ENCODE measurements at regions not wholly inside any gene's neighbourhood (a gene's known extent, or its start where the extent isn't known, plus 50 kb on each side); places are given as distances from the start of the nearest gene placed in this dataset.

- H3K4me1 ChIP-seq (ENCODE audit: control insufficient read depth, insufficient read depth, low read length), result no peaks in the 10 kb centered on the region
- Mint-ChIP-seq H3K4me1 (no peaks in the 10 kb centered on the region), H3K27me3 (ENCODE audit: low read depth in 2 of 2) (peaks cover 9 to 26% of the 10 kb centered on the region in 2 donors), H3K36me3 (no peaks in the 10 kb centered on the region), H3K9me3 (peaks cover 0 to 2% of the 10 kb centered on the region in 2 donors), H3K4me3 (no peak overlapping the region), H3K27ac (no peak overlapping the region)
- WGBS (ENCODE audit: insufficient coverage), result 92% methylated on average over 4 of the region's 5 CpGs
- ATAC-seq (no peak), DNase-seq (no peak)
- H3K27me3 ChIP-seq (ENCODE audit: control insufficient read depth, insufficient read depth, low read length), result no peaks in the 10 kb centered on the region
- H3K27ac ChIP-seq (ENCODE audit: low read length), result no peak overlapping the region
- H3K4me3 ChIP-seq (ENCODE audit: low read length), result no peak overlapping the region
- no peaks in the 10 kb centered on the region for H3K36me3 ChIP-seq (ENCODE audit: control insufficient read depth, insufficient read depth, low read length)
- no peaks in the 10 kb centered on the region for H3K9me3 ChIP-seq (ENCODE audit: control insufficient read depth, insufficient read depth, low read length)
- TF ChIP-seq CTCF (IDR thresholded peaks at IDR 0.05), result no peak
- intact Hi-C loops (cut with micrococcal nuclease), result no loop called here
Measured at GRCh38 chr2:196534495-196534894, 105.0 kb upstream of the CCDC150 start.

GRCh38 chr2:196535061-196535460 lies 104.5 kb upstream of the CCDC150 start:
- DNase-seq, result no peak
- Histone ChIP-seq H3K36me3 (ENCODE audit: control insufficient read depth, insufficient read depth, low read length) (no peaks in the 10 kb centered on the region), H3K27ac (ENCODE audit: low read length) (no peak overlapping the region), H3K9me3 (ENCODE audit: control insufficient read depth, insufficient read depth, low read length) (no peaks in the 10 kb centered on the region), H3K27me3 (ENCODE audit: control insufficient read depth, insufficient read depth, low read length) (no peaks in the 10 kb centered on the region), H3K4me3 (ENCODE audit: low read length) (no peak overlapping the region), H3K4me1 (ENCODE audit: control insufficient read depth, insufficient read depth, low read length) (no peaks in the 10 kb centered on the region)
- Mint-ChIP-seq H3K4me3 (no peak overlapping the region), H3K4me1 (no peaks in the 10 kb centered on the region), H3K27ac (no peak overlapping the region), H3K9me3 (peaks cover 0 to 2% of the 10 kb centered on the region in 2 donors), H3K36me3 (no peaks in the 10 kb centered on the region), H3K27me3 (ENCODE audit: low read depth in 2 of 2) (peaks cover 9 to 26% of the 10 kb centered on the region in 2 donors)
- ATAC-seq, result no peak
- intact Hi-C loops (cut with micrococcal nuclease), result no loop called here
- no peak for TF ChIP-seq CTCF (IDR thresholded peaks at IDR 0.05)
- 87% methylated on average over 2 of the region's 3 CpGs for WGBS (ENCODE audit: insufficient coverage)

- Mint-ChIP-seq H3K9me3 (peaks cover 0 to 2% of the 10 kb centered on the region in 2 donors), H3K36me3 (no peaks in the 10 kb centered on the region), H3K4me1 (no peaks in the 10 kb centered on the region), H3K4me3 (no peak overlapping the region), H3K27me3 (ENCODE audit: low read depth in 2 of 2) (peaks cover 9 to 26% of the 10 kb centered on the region in 2 donors), H3K27ac (no peak overlapping the region)
- intact Hi-C loops (cut with micrococcal nuclease), result no loop called here
- Histone ChIP-seq H3K27me3 (ENCODE audit: control insufficient read depth, insufficient read depth, low read length) (no peaks in the 10 kb centered on the region), H3K4me1 (ENCODE audit: control insufficient read depth, insufficient read depth, low read length) (no peaks in the 10 kb centered on the region), H3K9me3 (ENCODE audit: control insufficient read depth, insufficient read depth, low read length) (no peaks in the 10 kb centered on the region), H3K36me3 (ENCODE audit: control insufficient read depth, insufficient read depth, low read length) (no peaks in the 10 kb centered on the region), H3K27ac (ENCODE audit: low read length) (no peak overlapping the region), H3K4me3 (ENCODE audit: low read length) (no peak overlapping the region)
- ATAC-seq, result no peak
- DNase-seq, result no peak
- TF ChIP-seq CTCF (IDR thresholded peaks at IDR 0.05), result no peak
- WGBS (ENCODE audit: insufficient coverage), result 60% methylated on average over 1 of the region's 1 CpG
Measured at GRCh38 chr2:196535742-196536141, 103.8 kb upstream of the CCDC150 start.

- no peaks in the 10 kb centered on the region for H3K27me3 ChIP-seq (ENCODE audit: control insufficient read depth, insufficient read depth, low read length)
- H3K27me3 Mint-ChIP-seq (ENCODE audit: low read depth in 2 of 2), result peaks cover 10 to 21% of the 10 kb centered on the region in 2 donors
- TF ChIP-seq CTCF (IDR thresholded peaks at IDR 0.05), result no peak
- WGBS (ENCODE audit: insufficient coverage), result 91% methylated on average over 8 of the region's 8 CpGs
- H3K27ac Mint-ChIP-seq, result no peak overlapping the region
- H3K36me3 ChIP-seq (ENCODE audit: control insufficient read depth, insufficient read depth, low read length), result no peaks in the 10 kb centered on the region
- DNase-seq (no peak), ATAC-seq (no peak)
- no peak overlapping the region for H3K4me3 ChIP-seq (ENCODE audit: low read length)
- no peaks in the 10 kb centered on the region for H3K4me1 Mint-ChIP-seq
- H3K36me3 Mint-ChIP-seq, result no peaks in the 10 kb centered on the region
- H3K4me3 Mint-ChIP-seq, result no peak overlapping the region
- no peak overlapping the region for H3K27ac ChIP-seq (ENCODE audit: low read length)
- H3K4me1 ChIP-seq (ENCODE audit: control insufficient read depth, insufficient read depth, low read length), result no peaks in the 10 kb centered on the region
- intact Hi-C loops (cut with micrococcal nuclease), result no loop called here
- no peaks in the 10 kb centered on the region for H3K9me3 Mint-ChIP-seq
- no peaks in the 10 kb centered on the region for H3K9me3 ChIP-seq (ENCODE audit: control insufficient read depth, insufficient read depth, low read length)
Measured at GRCh38 chr2:196537311-196537710, 102.2 kb upstream of the CCDC150 start.
